NCI-H1105 treated with DMSO at 0.1 percent for 48 hours (cell line): ENCODE measurements at regions not wholly inside any gene's neighbourhood (a gene's known extent, or its start where the extent isn't known, plus 50 kb on each side); places are given as distances from the start of the nearest gene placed in this dataset.
"Not testable (repeated sequence)": the region's sequence is repeated elsewhere in the genome, so short reads cannot be mapped to it uniquely, and the experiment has no call there.

Experiments
- DNase-seq: peaks from one replicate; lab custom pipeline; 2025; lab: John Stamatoyannopoulos, UW

DNA sequence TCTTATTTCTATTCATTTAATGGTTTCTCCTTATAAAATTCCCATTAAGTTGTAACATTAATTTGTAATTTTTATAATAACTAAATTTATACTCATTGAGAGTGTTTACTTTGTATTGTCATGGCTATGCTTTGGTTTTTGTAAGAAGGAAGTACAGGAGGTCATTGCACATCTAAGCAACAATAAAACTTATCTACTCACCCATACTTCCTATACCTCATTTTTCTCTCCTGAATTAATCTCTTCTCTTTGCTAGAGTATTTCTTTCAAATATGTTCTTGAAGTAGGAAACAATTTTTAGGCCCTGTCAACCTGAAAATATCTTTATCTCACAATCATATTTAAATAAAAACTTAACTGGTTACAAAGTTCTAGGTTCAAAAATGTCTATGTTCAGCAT, 95.4 kb upstream of the WDR11 start:
- DNase-seq, result no peak

- DNase-seq, result no peak
These were observed 90.9 kb upstream of the WDR11 start for GRCh38 chr10:120760253-120760652.

DNA sequence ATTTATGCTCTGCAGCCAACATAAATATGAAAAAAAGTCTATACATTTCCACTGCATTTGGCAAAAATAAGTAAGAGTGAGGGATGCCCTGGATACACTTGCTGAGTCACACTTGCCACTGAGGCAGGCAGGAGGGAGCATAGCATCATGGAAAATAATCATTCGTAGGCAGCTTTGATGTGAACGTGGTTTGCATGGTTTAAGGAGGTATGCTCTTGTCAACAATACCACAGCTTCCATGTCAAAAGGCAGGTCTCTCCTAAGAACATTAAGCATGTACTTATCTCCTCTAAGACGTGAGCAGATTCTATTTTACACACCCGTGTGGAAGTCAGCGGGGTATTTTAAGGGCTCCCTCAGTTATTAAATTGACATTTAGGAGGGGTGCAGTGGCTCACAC, 89.2 kb upstream of the WDR11 start:
- DNase-seq, result no peak

- no peak for DNase-seq
These were observed 85.8 kb upstream of the WDR11 start for GRCh38 chr10:120765226-120765803.

DNA sequence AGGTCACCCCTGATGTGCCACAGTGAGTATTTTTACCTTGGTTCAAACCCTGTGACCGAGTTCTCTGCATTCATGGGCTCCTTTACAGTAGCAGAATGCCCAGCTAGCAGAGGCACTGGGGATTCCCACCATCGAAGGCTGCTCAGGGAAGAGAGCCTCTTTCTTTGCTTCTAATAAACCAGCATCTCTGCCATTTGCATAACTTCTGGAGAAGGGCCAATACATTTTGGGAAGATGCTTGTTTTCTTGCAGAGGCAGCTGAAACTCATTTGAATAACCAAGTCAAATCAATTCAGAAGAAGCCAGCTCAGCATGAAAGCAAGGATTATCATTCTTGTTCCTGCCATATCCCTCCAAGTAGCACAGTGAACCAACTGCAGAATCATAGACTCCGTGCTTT, 82.9 kb upstream of the WDR11 start:
- DNase-seq, result no peak

DNA sequence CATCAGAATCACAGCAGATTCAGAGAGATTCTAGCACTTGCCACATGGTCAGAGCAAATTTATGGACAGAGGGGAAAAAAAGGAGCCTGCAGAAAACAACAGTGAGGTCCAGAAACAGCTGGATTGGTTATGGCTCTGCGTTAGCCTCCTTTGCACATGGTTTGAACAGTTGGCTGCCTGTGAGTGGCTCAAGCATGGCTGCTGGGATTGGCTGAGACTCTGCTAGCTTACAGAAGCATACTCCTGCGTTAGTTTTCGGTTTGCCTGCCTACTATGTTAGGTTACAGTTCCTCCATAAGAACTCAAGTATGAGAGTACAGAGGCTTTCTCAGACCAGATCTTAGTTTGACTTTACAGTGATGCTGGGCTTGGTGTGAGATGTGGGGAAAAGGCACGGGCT, 80.7 kb upstream of the WDR11 start:
- no peak for DNase-seq

- no peak for DNase-seq
These were observed 74.7 kb upstream of the WDR11 start for GRCh38 chr10:120776442-120776841.

GRCh38 chr10:120782336-120782735, 68.8 kb upstream of the WDR11 start:
- no peak for DNase-seq

- no peak for DNase-seq
These were observed 68.1 kb upstream of the WDR11 start for GRCh38 chr10:120783098-120783497.

GRCh38 chr10:120783867-120784266, 67.3 kb upstream of the WDR11 start:
- DNase-seq, result no peak

GRCh38 chr10:120788771-120789170, 62.4 kb upstream of the WDR11 start:
- no peak for DNase-seq

- DNase-seq, result no peak
These were observed 61.6 kb upstream of the WDR11 start for GRCh38 chr10:120789303-120790203.

GRCh38 chr10:120791316-120791715, 59.8 kb upstream of the WDR11 start:
- no peak for DNase-seq

GRCh38 chr10:120793088-120793487, 58.1 kb upstream of the WDR11 start:
- DNase-seq, result no peak

GRCh38 chr10:120794390-120794789, 56.8 kb upstream of the WDR11 start:
- DNase-seq, result no peak

DNA sequence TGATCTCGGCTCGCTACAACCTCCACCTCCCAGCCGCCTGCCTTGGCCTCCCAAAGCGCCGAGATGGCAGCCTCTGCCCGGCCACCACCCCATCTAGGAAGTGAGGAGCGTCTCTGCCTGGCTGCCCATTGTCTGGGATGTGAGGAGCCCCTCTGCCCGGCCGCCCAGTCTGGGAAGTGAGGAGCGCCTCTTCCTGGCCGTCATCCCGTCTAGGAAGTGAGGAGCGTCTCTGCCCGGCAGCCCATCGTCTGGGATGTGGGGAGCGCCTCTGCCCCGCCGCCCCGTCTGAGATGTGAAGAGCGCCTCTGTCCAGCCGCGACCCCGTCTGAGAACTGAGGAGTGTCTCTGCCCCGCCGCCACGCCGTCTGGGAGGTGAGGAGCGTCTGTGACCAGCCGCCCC, 52.9 kb upstream of the WDR11 start:
- DNase-seq, result not testable (repeated sequence)

DNA sequence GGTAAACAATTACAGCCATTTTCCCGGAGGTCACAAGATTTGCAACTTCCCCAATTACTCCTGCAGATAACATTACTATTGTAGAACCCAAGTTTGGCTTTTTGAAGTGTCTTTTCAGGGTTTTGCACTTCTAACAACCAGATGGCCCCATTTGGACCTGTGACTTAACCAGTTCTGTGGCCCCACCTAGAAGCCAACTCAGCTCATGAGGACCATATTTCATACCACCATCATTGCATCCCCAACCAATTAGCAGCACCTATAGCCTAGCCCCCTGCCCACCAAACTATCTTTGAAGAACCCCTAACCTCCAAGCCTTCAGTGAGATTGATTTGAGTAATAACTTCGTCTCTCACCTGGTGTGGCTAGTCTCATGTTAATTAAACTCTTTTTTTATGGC, 51.3 kb upstream of the WDR11 start:
- DNase-seq, result no peak

- no peak for DNase-seq
These were observed 50.4 kb upstream of the WDR11 start for GRCh38 chr10:120800528-120801323.
